Heart left ventricle (tissue), 13 donors: ENCODE measurements at regions not wholly inside any gene's neighbourhood (a gene's known extent, or its start where the extent isn't known, plus 50 kb on each side); places are given as distances from the start of the nearest gene placed in this dataset.

Experiments
- CTCF ChIP-seq, 12 donors: fragments of 200-600 bp; sonication (generic) in 4 of 12; IDR thresholded peaks; one replicate each; pipeline versions ENCODE4 v1.5.0 to v1.8.0; 2018 to 2022; ENCODE audit warnings: antibody characterized with exemption in 12 of 12, mild to moderate bottlenecking in 5 of 12
- POLR2A ChIP-seq, 2 donors: fragments of 450-650 bp; IDR thresholded peaks; one replicate each; pipeline ENCODE4 v1.6.1; 2017; ENCODE audit warnings: antibody characterized with exemption in 2 of 2, mild to moderate bottlenecking in 2 of 2, moderate library complexity in 2 of 2
- donor health status: ischemic (EF 13 %, LVEDD 7.1; RV severe dilation, severe dysfunction).
- donor health status: DM: no; HTN: yes; CAD: no.
- donor health status: DM: no; HTN: no; CAD: no.
- donor health status: ischemic (EF 25% LVEDD 6.9; RV normal size, moderate dysfunction).
- donor health status: ischemic (EF 25% LVEDD 5.7; RV mildly dilated, moderate dysfunction).
- donor health status: ischemic (EF 35%, LVEDD 5.7; RV mildly dilated, moderate dysfunction).
- donor health status: nonischemic (EF 11% LVEDD 7.7; RV severe dilation, severe dysfunction).
- donor health status: DM: yes; HTN: yes; CAD: no.
- donor health status: PGD.
- donor health status: ischemic (EF 29% LVEDD 5.4; RV normal size, mild dysfunction).
- donor health status: nonischemic (EF 23%, LVEDD 6.1; RV moderate dilation, normal function).

GRCh38 chr7:21336743-21337142 lies 91.1 kb upstream of the SP4 start:
- TF ChIP-seq CTCF (IDR thresholded peaks at IDR 0.05) = no peak
- TF ChIP-seq POLR2A (IDR thresholded peaks at IDR 0.05) = no peak
